ENCODE measurements at regions not wholly inside any gene's neighbourhood (a gene's known extent, or its start where the extent isn't known, plus 50 kb on each side); places are given as distances from the start of the nearest gene placed in this dataset.

DNA sequence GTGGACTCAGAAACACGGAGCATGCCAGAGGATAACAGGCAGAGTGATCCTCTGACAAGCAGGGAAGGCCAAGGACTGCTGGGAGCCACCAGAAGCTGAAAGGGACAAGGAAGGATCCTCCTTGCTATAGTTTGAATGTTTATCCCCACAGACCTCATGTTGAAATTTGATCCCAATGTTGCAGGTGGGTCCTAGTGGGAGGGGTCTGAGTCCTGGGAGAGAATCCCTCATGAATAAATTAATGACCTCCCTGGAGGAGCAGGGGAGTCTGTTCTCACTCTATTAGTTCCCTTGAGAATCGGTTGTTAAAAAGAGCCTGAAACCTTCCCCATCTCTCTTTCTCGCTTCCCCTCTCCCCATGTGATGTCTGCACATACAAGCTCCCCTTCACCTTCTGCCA, 124.4 kb downstream of the FBXO15 start:
- no peak for DNase-seq

DNA sequence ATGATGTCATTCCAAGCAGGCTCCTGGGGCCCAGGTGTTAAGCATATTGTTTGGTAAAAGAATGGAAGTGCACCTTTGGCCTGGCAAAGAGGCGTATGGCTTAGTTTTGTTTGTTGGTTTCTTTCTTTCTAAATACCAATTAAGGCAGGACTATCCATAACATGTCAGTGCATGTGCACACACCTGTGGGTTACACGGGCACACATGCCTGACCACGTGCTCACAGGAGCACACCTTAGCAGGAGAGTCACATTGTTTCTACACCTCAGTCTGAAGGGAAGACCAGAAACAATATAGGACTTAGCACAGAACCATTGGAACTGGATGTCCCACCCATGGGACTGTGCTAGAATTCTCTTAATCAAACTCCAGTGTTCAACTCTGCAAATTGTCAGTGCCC, 127.8 kb downstream of the FBXO15 start:
- no peak for DNase-seq

DNA sequence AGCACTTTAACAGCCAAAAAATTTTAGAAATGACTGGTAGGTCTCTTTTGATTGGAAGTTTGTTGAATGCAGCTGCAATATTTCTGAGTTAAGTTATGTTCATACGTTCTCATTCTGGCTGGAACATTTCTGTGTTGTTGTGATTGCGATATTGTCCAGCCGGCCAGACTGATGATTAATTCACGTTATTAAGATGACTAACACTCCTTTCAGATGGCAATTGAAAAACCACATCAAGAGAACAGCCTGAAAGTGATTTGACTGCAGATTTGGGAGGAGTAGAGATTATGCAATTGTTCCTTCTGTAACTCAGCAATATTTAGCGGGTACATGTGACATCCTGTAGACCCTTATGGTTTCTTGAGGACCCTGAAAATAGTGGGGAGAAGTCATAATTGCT, 133.7 kb downstream of the FBXO15 start:
- DNase-seq, result no peak

DNA sequence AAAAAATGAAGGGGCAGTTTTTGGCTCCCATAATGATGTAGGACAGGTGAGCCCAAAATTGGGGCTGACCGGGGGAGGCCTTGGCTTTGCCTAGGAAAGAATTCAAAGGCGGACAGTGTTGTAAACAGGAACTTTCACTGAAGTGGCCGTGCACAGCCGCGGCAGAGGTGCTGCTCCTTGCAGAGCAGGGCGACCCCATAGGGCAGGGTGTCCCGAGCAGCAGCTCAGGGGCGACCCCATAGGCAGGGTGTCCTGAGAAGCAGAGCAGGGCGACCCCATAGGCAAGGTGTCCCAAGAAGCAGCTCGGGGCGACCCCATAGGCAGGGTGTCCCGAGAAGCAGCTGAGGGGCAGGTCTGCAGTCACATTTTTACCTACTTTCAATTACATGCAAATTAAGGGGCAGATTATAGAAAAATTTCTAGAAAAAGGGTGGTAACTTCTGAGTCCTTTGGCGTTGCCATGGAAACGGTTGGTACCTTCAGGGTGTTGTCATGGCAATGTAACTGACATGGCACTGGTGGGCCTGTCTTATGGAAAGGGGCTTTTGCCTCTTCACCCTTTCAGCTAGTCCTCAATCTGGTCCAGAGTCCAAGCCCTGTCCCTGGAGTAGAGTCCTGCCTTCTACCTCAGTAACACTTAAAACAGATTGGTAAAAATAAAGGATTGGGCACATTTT, 134.5 kb downstream of the FBXO15 start:
- no peak for DNase-seq

DNA sequence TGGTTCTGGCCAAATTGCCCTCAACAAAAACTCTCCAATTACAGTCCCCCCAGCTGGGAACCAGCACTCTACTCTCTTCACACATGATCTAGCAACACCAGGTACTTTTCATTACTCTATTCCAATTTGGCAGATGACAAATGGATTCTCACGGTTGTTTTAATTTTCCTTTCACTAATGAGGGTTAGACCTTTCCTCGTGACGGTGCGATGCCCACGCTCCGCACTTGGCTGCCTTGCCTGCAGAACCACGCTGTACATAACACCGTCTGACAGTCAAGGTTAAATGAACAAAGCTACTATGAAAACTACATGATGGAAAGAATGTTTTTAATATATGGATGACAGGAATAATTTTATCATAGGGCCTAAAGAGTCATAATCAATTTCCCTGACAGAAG, 141.5 kb downstream of the FBXO15 start:
- no peak for DNase-seq

DNA sequence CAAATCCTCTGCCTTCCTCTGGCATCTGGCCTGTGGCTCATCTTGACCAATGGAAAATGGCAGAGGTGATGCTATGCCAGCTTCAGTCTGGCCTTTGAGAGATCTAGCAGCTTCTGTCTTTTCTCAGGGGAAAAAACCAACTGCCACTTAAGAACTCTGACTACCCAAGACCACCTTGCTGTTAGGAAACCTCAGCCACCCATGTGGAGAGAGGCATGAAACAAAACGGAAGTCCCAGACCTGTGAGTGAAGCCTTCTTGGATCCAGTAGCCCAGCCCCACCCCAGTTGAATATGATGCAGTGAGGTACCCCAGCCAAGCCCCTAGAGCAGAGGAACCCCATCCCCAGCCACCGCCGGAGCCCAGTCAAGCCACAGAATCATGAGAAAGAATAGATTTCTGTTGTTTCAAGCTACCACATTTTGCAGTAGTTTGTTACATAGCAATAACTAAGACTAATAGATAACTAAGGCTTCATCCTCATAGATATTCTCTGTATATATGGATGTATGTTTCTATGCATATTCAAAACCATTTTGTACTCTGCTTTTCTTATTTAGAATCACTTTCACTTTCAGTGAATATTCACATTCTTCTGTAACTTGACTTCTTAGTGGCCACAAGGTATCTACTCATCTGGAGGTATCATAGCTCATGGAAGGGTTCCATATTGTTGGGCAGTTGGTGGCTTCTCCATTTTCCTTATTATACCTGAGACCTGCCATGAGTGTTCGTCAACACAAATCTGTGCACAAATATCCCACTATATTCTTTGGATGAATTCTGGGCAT, 142.1 kb downstream of the FBXO15 start:
- DNase-seq, result no peak

DNA sequence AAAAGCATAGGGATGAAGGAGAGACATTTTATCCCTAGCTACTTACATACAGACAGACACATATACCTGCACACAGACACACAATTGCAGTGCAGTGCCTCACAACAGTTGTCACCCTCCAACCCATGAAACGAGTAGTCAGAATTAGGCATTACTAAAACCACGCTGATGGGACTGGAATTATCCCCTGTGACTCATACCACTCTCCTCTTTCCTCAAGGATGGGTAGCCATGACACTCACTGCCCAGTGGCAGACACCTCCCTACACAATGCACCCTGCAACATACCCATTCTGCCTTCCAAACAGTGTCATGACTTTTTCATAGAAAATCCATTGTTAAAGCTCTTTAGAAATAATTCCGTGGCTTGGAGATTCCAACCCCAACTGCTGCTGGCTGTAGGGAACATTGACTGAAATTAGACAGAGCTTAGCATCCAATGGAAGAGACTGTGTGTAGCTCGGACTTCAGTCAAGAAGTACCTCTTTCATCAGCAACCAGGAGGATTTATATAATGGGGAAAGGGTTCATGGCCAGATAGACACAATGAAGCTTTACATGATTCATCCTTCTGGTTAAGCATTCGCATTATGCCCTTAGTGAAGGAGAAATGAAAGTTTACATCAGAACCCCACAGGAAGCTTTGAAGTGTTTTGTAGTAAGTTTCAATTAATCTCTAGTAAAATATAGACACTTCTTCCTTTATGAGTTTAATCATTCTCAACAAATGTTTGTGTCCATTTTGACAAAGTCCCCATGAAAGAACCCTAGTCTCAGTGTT, 155.2 kb downstream of the FBXO15 start:
- DNase-seq, result no peak

DNA sequence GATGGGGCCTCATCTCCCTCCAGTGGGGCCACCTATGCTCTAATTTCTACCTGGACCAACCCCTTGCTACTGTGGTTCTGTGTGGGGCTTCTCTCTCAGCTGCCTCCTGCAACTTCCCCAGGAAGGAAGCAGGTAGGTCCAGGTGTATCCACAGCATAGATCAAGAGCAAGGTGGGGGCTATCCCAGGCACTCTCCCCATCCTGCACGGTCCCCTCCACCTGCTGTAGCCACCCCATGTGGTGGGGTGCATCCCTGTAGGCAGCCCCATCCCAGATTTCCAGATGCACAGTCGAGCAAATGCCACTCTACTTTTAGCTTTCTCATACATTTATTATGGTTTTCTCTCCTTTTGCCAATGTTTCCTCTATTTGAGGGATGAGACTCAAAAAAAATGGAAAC, 156.1 kb downstream of the FBXO15 start:
- no peak for DNase-seq

DNA sequence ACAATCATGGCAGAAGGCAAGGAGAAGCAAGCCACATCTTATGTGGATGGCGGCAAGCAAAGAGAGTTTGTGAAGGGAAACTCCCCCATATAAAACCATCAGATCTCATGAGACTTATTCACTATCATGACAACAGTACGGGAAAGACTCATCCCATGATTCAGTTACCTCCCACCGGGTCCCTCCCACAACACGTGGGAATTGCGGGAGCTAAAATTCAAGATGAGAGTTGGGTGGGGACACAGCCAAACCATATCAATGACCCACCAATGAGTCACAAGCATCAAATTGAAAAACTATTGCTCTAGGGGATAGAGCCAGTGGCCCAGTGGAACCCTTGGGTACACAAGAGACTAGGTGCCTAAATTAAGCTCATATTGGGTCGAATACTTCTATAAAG, 157.4 kb downstream of the FBXO15 start:
- no peak for DNase-seq

DNA sequence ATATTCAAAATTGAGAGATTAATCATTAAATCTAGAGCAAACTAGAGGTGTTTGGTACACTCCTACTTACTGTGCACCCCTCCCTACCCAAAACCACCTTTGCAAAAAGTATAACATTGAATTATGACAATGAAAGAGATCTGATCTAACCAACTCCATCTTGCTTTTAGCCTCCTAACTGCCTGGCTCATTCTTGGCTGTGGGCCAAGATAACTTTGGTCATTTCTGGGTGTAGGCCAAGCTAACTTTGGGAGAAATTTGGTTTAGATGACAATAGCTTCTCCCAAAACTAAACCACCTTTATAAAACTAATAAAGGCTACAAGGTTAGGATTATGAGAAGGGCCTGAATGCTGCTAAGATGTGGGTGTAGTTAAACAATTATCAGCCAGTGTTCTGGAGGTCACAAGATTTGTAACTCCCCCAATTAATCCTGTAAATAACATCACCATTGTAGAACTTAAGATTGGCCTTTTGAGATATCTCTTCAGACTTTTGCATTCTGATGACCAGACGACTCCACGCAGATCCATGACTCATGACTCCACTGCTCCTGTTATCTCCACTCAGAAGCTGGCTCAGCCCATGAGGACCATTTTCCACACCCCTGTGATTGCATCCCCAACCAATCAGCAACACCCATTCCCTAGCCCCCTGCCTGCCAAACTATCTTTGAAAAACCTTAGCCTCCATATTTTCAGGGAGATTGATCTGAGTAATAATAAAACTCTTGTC, 160.2 kb downstream of the FBXO15 start:
- no peak for DNase-seq

DNA sequence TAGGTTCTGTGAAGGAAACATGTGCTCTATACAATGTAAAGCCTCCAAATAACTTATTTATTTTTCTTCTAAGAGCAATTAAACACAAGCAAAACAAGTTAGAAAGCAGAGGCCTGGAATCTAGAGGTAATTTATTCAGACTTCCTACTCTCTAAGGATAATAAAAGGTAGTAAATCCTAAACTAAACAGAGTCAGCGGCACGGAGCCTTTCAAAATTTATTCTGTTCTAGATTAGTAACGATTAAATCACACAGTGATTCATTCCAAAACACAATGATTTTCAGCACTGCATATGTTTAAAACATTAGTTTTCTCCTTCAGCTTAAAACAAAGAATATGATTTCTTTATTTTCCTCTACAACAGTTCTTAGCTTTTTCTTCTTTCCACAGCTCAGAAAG, 160.9 kb downstream of the FBXO15 start:
- no peak for DNase-seq

DNA sequence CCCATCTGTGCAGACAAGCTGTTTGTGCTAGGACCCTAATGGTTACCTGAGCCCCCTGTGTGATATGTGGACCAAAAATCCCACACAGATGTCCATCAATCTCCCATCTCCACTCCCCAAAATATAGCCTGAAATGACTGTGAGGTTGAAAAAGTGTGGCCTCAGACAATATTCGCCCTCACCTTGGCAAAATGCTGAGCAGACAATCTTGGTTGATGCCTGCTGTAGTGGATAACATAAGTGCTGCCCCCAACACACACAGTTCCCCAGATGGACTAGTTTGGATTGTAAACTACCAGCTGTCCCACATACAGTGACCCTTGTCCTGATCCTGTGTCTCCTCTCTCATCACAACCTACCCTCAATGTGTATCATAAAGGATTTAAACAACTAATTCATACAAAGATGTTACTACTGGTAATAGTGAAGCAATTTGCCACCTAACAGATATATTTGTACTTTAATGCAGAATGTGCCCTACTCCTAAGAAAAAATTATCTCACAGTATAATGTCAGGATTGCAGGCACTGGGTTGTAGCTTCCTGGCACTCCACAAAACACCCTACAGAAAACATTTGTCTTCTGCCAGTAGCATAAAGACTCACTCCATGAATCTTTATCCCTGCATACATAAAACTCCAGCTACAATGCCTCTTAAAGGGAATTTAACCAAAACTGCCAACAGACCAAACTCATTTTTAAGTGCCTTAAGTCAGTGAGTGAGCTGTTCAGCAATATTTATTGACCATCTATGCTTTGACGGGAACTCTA, 161.6 kb downstream of the FBXO15 start:
- DNase-seq, result no peak

DNA sequence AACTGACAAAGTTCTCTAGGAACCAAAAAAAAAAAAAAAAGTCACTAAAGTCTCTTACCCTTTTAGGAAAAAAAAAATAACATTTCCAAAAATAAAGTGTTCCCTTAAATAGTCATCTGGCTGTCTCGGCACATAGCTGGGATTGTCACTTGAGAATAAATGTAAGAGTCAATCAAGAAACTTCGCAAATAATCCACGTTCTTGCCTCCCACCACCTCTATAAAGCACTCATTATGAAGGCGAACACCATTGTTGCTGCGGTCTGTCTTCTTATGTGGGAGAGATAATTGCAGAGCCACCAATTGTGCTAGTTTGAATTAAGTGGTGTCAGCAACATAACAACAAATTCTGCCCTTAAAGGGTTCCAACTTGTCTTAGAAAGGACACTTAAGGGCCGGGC, 163.7 kb downstream of the FBXO15 start:
- no peak for DNase-seq

DNA sequence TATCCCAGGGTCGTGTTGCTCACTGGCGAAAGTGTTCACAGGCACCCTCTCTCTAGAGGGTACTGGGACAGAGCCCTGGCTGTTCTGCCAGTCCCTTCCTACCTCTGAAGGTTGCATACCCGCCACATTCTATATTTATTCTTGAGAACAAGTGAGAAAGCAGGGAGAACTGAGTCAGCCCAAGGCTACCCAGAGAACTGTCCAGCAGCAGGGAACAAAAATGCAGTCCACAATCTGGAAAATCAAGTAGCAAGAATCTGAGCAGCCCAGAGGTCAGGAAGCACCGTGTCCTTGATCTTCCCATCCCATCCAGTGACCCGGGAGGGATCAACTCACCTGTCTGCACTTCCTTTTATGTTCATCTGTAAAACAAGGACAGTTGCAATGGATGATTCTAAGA, 164.1 kb downstream of the FBXO15 start:
- DNase-seq, result no peak

DNA sequence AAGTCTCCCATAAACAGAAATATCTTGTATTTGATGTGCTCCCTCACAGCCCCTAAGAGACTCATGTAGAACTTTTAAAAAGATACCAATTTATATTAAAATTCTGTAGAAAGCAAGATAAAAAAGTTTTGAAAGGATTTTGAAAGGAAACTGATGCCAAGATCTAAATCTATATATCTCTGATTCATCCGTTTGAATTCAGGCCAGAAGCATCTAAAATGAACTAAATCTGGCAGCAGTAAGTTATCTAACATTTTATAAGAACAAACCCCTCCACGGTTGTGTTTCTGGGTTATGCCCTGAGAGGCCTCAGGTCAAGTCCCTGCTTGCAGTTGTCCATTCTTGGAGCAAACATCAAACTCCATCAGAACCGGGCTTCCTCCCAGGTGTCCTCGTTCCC, 165.8 kb downstream of the FBXO15 start:
- no peak for DNase-seq

DNA sequence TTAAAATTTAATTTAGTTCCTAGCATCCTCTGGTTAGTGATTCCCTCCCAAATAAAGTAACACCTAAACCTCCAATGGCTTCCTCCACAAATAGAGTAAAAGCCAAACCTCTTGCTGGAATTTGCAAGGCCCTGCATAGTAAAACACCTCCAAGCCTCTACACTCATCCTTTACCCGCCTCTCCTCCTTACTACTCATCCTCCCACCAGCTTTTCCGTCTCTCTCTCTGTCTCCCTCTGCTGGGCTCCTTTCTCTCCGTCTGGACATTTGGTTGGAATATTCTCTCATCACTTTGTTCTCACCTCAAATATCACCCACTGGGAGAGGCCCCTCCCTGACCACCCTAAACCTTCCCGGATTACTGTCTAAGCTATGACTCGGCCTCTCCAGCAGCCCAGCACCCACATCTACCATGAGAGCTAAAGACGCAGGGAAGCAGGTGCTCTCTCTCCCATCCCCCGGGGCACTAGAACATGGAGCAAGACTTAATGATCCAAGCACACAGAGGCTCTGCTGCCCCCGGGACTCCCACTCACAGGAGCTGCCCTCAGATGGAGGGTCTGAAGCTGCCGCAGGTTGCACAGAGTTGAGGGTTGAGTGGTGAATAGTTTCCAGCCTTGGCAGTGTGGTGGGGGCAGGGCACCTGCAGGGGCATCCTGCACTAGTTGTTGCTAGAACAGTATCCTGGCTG, 167.2 kb downstream of the FBXO15 start:
- no peak for DNase-seq

DNA sequence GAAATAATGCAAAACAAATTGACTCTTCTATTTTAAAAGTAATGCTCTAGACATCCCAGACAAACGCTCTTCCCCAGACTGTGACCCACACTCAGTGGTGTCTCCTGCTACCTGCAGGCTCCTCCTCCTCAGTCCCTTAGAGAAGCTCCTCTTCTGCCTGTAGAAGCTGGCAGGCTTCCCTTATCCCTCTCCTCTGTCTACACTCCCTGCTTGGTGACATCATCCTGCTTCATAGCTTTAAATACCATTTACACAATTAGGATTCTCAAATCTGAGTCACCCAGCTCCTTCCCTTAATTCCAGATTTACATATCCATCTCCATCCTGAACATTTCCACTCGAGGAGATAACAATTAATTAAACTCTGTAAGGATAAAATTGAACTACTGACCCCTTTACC, 167.9 kb downstream of the FBXO15 start:
- DNase-seq, result no peak

DNA sequence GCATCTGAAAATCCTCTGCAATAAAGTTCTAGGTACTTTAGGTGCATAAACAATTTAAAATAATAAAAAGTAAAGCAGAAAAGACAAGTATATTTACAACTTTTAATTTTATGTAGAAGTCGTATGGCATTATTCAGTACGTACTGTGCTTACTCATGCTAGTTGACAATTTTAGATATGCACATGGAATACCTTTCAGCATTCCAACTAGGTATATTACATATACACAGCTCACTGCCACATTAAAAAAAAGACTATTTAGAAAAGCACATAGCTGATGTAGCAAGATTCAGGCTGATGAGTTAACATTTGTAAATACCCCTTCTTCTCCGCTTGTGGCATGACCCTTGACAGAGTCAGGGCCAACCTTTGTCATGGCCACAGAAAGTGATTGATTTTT, 171.2 kb downstream of the FBXO15 start:
- no peak for DNase-seq

DNA sequence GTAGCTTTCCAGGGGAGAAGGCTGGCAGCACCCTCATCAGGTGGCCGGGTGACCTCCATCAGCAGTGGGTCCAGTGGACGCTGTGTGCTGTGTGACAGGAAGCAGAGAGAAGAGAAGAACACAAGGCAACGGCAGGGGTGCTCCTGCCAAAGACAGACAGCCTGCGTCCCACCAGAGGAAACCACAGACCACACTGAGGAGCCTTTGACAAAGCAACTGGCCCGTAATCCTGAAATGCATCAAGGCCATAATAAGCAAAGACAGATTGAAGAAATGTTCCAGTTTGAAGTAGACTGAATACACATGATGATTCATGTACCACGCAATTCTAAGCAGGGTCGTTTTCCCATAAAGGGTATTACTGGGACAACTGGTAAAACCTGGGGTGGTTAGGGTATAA, 172.4 kb downstream of the FBXO15 start:
- peak; percentile 46 for DNase-seq

DNA sequence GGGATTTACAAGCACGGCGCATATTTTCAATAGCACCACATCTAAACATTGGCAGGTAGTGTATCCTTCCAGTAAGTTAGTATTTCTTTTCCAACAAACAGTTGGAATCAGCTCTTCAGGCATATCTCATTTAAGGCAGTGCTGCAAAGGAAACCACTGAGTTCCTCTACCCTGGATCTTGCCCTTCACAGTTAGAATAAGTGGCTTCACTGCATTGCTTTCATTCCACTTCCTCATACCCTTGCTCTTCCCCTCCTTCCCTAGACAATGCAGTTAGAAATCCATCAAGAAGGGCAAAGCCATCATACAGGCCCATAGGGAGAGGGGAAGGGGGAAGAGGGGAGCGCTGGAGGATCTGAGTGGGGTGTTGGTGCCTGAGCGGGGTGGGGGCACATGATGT, 173.7 kb downstream of the FBXO15 start:
- DNase-seq, result peak; percentile 28

DNA sequence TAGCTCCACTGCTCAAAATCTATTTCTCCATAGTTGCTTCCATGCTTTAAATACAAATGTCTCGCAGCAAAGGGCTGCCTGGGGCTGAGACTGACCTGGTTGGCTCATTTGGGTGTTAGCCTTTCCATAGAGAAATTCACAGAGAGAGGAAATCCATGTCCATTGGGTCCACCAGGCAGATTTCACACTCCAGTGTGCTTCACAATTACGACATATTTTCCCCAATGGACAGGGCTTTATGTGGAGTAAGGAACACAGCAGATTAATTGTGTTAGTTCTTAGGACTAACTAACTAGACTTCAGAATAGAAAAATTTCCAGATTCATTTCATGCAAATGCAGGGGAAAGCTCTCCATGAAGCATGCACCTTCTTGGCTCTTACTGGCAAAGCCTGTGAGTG, 180.7 kb downstream of the FBXO15 start:
- no peak for DNase-seq

DNA sequence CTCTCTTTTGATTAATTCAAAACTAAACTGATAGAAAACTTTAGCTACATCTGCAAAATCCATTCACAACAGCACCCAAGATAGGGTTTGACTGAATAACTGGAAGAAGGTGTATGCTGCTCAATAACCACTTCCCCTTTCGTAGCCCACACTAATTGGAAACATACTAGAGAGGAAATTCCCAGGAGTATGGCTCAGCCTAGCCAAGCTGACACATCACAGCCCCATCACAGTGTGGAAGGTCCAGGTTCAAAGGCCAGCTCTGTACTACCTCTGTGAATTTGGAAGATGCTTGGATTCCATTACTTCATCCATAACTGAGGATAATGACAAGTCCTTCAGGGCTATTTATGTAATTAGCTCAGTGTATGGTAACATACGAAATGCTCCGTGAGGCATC, 185.4 kb downstream of the FBXO15 start:
- DNase-seq, result no peak
